GM12878 (cell line): ENCODE measurements at regions not wholly inside any gene's neighbourhood (a gene's known extent, or its start where the extent isn't known, plus 50 kb on each side); places are given as distances from the start of the nearest gene placed in this dataset.

Experiments used
- BHLHE40 ChIP-seq, 2 experiments: fragments of 450-650 bp in 1 of 2; IDR thresholded peaks; 2 replicates each; pipeline ENCODE4 v1.6.1; 2011 to 2017; ENCODE audit warnings: low read depth in 2 of 2, borderline replicate concordance in 1 of 2, improper control_type of control experiment in 1 of 2, low read length in 1 of 2, mild to moderate bottlenecking in 1 of 2
- CTCF ChIP-seq, 3 experiments: IDR thresholded peaks in 2 of 3; conservative IDR thresholded peaks in 1 of 3; 2 replicates each; pipeline ENCODE4 v1.5.1; 2011; ENCODE audit warnings: low read depth in 3 of 3, low read length in 3 of 3, mild to moderate bottlenecking in 3 of 3, control low read depth in 2 of 3, moderate library complexity in 2 of 3, inconsistent platforms in 1 of 3, mixed read lengths in 1 of 3; ENCODE audit not compliant: control insufficient read depth in 2 of 3, insufficient read depth in 1 of 3; ENCODE audit errors: extremely low read depth in 1 of 3
- IKZF2 ChIP-seq, 2 experiments: fragments of 450-650 bp; IDR thresholded peaks; 2 replicates each; pipeline ENCODE4 v1.6.1; 2017; ENCODE audit warnings: mild to moderate bottlenecking in 2 of 2, moderate library complexity in 2 of 2
- MTA3 ChIP-seq: IDR thresholded peaks from 2 replicates; pipeline ENCODE4 v1.6.1; 2012; ENCODE audit warnings: low read length, inconsistent platforms, borderline replicate concordance
- SMC3 ChIP-seq: IDR thresholded peaks from 2 replicates; pipeline ENCODE4 v1.6.1; 2011; ENCODE audit warnings: low read length, improper control_type of control experiment, borderline replicate concordance
- TF ChIP-seq, protein P1 (sequence below): fragments of 450-650 bp; IDR thresholded peaks from 2 replicates; pipeline ENCODE4 v1.6.1; 2016; ENCODE audit warnings: mild to moderate bottlenecking

DNA sequence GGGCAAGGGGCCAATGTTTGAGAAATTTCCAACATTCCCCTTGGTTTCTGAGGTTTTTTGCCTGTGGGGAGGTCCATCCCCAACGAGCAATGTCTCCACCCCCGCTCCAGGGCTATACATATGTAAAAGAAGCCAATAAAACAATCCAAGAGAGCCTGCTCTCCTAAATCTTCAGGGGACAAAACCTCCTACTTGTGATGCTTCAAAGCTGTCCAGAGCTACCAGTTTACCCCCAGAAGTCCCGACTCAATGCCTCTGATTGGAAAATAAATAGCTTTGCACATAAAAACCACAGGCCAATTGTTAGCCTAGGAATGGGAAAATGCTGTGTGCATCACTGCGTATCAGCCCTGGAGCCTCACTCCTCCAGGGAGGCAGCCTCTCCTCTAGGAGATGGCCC lies 66.0 kb upstream of the PAX6 start:
- TF ChIP-seq, protein P1, sequence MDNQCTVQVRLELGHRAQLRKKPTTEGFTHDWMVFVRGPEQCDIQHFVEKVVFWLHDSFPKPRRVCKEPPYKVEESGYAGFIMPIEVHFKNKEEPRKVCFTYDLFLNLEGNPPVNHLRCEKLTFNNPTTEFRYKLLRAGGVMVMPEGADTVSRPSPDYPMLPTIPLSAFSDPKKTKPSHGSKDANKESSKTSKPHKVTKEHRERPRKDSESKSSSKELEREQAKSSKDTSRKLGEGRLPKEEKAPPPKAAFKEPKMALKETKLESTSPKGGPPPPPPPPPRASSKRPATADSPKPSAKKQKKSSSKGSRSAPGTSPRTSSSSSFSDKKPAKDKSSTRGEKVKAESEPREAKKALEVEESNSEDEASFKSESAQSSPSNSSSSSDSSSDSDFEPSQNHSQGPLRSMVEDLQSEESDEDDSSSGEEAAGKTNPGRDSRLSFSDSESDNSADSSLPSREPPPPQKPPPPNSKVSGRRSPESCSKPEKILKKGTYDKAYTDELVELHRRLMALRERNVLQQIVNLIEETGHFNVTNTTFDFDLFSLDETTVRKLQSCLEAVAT, result no peak
- TF ChIP-seq CTCF (IDR thresholded peaks at IDR 0.05 in 2 of 3, conservative IDR thresholded peaks at IDR 0.05 in 1 of 3; ENCODE audit: control insufficient read depth in 2 of 3, extremely low read depth in 1 of 3, insufficient read depth in 1 of 3, low read depth in 3 of 3, low read length in 3 of 3) (no peak), MTA3 (no peak), SMC3 (no peak), BHLHE40 (IDR thresholded peaks at IDR 0.05; ENCODE audit: borderline replicate concordance in 1 of 2, low read depth in 2 of 2, low read length in 1 of 2) (no peak), IKZF2 (IDR thresholded peaks at IDR 0.05) (no peak)
